ENCODE measurements at regions not wholly inside any gene's neighbourhood (a gene's known extent, or its start where the extent isn't known, plus 50 kb on each side); places are given as distances from the start of the nearest gene placed in this dataset.

DNA sequence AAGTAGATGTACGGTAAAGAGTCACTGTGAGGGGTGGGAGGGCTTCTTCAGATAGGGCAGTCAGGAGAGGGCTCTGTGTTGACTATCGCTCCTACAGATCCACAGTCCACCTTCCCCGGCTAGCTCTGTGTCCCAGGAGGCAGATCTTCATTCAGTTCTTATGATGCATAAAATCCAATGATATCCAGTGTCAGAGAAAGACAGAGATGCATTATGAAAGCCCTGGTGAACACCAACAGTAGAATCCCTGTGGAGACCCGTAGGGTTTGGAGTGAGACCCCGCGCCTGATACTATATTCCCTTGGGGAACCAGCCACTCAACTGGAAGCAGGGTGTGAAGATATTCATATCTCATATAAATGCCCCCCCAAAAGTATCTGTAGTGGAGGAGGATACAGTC, 119.8 kb upstream of the SLCO3A1 start:
- Histone ChIP-seq H3K9me3 (no peaks in the 10 kb centered on the region), H3K27me3 (no peaks in the 10 kb centered on the region), H3K4me3 (no peak overlapping the region), H3K4me1 (peaks cover 3% of the 10 kb centered on the region), H3K36me3 (ENCODE audit: low read depth, missing control alignments) (no peaks in the 10 kb centered on the region), H3K27ac (no peak overlapping the region)
- WGBS, 2 donors: 72 to 73% methylated on average over 6 of the region's 6 CpGs
- intact Hi-C loops (cut with DNase I; ENCODE audit: low total_unique reads): no loop called here
- DNase-seq: no peak
- TF ChIP-seq POLR2A (IDR thresholded peaks at IDR 0.05): no peak
- TF ChIP-seq, protein P1, sequence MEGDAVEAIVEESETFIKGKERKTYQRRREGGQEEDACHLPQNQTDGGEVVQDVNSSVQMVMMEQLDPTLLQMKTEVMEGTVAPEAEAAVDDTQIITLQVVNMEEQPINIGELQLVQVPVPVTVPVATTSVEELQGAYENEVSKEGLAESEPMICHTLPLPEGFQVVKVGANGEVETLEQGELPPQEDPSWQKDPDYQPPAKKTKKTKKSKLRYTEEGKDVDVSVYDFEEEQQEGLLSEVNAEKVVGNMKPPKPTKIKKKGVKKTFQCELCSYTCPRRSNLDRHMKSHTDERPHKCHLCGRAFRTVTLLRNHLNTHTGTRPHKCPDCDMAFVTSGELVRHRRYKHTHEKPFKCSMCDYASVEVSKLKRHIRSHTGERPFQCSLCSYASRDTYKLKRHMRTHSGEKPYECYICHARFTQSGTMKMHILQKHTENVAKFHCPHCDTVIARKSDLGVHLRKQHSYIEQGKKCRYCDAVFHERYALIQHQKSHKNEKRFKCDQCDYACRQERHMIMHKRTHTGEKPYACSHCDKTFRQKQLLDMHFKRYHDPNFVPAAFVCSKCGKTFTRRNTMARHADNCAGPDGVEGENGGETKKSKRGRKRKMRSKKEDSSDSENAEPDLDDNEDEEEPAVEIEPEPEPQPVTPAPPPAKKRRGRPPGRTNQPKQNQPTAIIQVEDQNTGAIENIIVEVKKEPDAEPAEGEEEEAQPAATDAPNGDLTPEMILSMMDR (IDR thresholded peaks at IDR 0.05): no peak

- H3K4me3 ChIP-seq: no peak overlapping the region
- DNase-seq: no peak
- peaks cover 3% of the 10 kb centered on the region for H3K4me1 ChIP-seq
- H3K27ac ChIP-seq: no peak overlapping the region
- no peaks in the 10 kb centered on the region for H3K9me3 ChIP-seq
- no peaks in the 10 kb centered on the region for H3K27me3 ChIP-seq
- 42 to 57% methylated on average over 13 of the region's 13 CpGs for WGBS, 2 donors
- TF ChIP-seq, protein P1 (IDR thresholded peaks at IDR 0.05): no peak
- TF ChIP-seq POLR2A (IDR thresholded peaks at IDR 0.05): no peak
- H3K36me3 ChIP-seq (ENCODE audit: low read depth, missing control alignments): no peaks in the 10 kb centered on the region
- intact Hi-C loops (cut with DNase I; ENCODE audit: low total_unique reads): no loop called here
Measured at GRCh38 chr15:91737151-91737818, 116.2 kb upstream of the SLCO3A1 start.

GRCh38 chr15:91741986-91742385, 111.5 kb upstream of the SLCO3A1 start:
- Histone ChIP-seq H3K9me3 (no peaks in the 10 kb centered on the region), H3K27ac (no peak overlapping the region), H3K4me1 (no peaks in the 10 kb centered on the region), H3K27me3 (no peaks in the 10 kb centered on the region), H3K4me3 (no peak overlapping the region), H3K36me3 (ENCODE audit: low read depth, missing control alignments) (no peaks in the 10 kb centered on the region)
- intact Hi-C loops (cut with DNase I; ENCODE audit: low total_unique reads): no loop called here
- WGBS, 2 donors: 79 to 92% methylated on average over 7 of the region's 7 CpGs
- no peak for DNase-seq
- no peak for TF ChIP-seq POLR2A (IDR thresholded peaks at IDR 0.05)
- TF ChIP-seq, protein P1 (IDR thresholded peaks at IDR 0.05): no peak

- 69 to 82% methylated on average over 2 of the region's 2 CpGs for WGBS, 2 donors
- Histone ChIP-seq H3K4me1 (no peaks in the 10 kb centered on the region), H3K27ac (no peak overlapping the region), H3K27me3 (no peaks in the 10 kb centered on the region), H3K36me3 (ENCODE audit: low read depth, missing control alignments) (no peaks in the 10 kb centered on the region), H3K4me3 (no peak overlapping the region), H3K9me3 (no peaks in the 10 kb centered on the region)
- intact Hi-C loops (cut with DNase I; ENCODE audit: low total_unique reads): no loop called here
- TF ChIP-seq POLR2A (IDR thresholded peaks at IDR 0.05): no peak
- TF ChIP-seq, protein P1 (IDR thresholded peaks at IDR 0.05): no peak
- no peak for DNase-seq
Measured at GRCh38 chr15:91751611-91752010, 101.9 kb upstream of the SLCO3A1 start.

Measured in testis (tissue), 2 donors.